Right lobe of liver (tissue), 6 donors: ENCODE measurements at regions not wholly inside any gene's neighbourhood (a gene's known extent, or its start where the extent isn't known, plus 50 kb on each side); places are given as distances from the start of the nearest gene placed in this dataset.

Experiments used
- ATAC-seq, 4 donors: fragments of 200-7000 bp; cut with Tn5 transposase; one replicate each; pipeline ENCODE4 v1.9.1; 2020; ENCODE audit warnings: mild to moderate bottlenecking in 4 of 4, moderate library complexity in 4 of 4
- DNase-seq, 3 donors: peaks; one replicate each; pipeline ENCODE4 v3.0.0-alpha.2; 2020
- H3K27ac ChIP-seq, 3 donors: fragments of 200-600 bp; one replicate each; pipeline ENCODE4 v1.8.0; 2022
- H3K27me3 ChIP-seq, 2 donors: fragments of 200-600 bp; one replicate each; pipeline ENCODE4 v1.8.0; 2022
- H3K36me3 ChIP-seq, 4 donors: fragments of 200-600 bp; sonication (generic) in 1 of 4; one replicate each; pipeline versions ENCODE4 v1.5.1 to v1.8.0; 2017 to 2022; ENCODE audit warnings: control low read depth in 1 of 4
- H3K4me1 ChIP-seq, 4 donors: fragments of 200-600 bp; sonication (generic) in 1 of 4; one replicate each; pipeline versions ENCODE4 v1.5.1 to v1.8.0; 2017 to 2022; ENCODE audit warnings: control low read depth in 1 of 4
- H3K4me3 ChIP-seq, 3 donors: fragments of 200-600 bp; one replicate each; pipeline ENCODE4 v1.8.0; 2022
- H3K9me3 ChIP-seq, 4 donors: fragments of 200-600 bp; sonication (generic) in 1 of 4; one replicate each; pipeline versions ENCODE4 v1.5.1 to v1.8.0; 2017 to 2022; ENCODE audit warnings: control low read depth in 1 of 4
- POLR2A ChIP-seq: fragments of 450-650 bp; IDR thresholded peaks from one replicate; pipeline ENCODE4 v1.6.1; 2017; ENCODE audit warnings: antibody characterized with exemption, mild to moderate bottlenecking
- WGBS: methylation state at CpG from one replicate; pipeline ENCODE4 v1.1.6; 2018; ENCODE audit warnings: low coverage, low lambda C conversion rate; ENCODE audit not compliant: insufficient coverage; ENCODE audit errors: missing lambda C conversion rate; 5-methylcytosine and 5-hydroxymethylcytosine counted together
- intact Hi-C, 2 donors: fragments of 100-400 bp; cut with DNase I; formaldehyde crosslinking; loops; one replicate each; pipeline versions ENCODE4 v1.11.2 to v1.14.1; 2022
- TF ChIP-seq, protein P1 (sequence below), 4 donors: fragments of 200-600 bp in 3 of 4; fragments of 450-650 bp in 1 of 4; IDR thresholded peaks; one replicate each; pipeline versions ENCODE4 v1.5.1 to v1.8.0; 2016 to 2022; ENCODE audit warnings: antibody characterized with exemption in 4 of 4, mild to moderate bottlenecking in 2 of 4
- donor health status: DM: no; HTN: yes; CAD: no.
- donor health status: DM: no; HTN: no; CAD: no.
- donor health status: DM: no; HTN: no; CAD: no.
- donor health status: DM: no; HTN: yes; CAD: no.
- donor health status: DM: no; HTN: yes; CAD: no.

GRCh38 chr18:73787316-73787715 is 360.3 kb downstream of the FBXO15 start:
- no peak for DNase-seq
- intact Hi-C loops: no loop called here

DNA sequence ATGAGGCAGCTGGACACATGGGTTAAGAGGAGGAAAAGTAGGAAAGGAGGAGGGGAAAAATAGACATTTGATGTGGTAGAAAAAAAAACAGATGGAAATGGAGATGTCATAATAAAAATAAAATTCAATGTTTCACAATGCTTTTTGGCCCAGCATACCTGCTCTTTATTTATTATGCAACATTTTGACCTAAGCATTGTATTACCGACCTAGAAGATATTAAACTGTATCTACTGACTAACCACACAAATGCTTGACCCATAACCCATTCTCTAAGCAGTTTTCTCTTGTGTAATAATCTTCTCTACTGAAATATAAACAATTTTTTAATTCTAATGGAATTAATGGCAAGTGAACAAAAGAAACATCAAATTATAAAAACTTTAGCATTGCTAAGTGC is 362.3 kb downstream of the FBXO15 start:
- TF ChIP-seq, protein P1, sequence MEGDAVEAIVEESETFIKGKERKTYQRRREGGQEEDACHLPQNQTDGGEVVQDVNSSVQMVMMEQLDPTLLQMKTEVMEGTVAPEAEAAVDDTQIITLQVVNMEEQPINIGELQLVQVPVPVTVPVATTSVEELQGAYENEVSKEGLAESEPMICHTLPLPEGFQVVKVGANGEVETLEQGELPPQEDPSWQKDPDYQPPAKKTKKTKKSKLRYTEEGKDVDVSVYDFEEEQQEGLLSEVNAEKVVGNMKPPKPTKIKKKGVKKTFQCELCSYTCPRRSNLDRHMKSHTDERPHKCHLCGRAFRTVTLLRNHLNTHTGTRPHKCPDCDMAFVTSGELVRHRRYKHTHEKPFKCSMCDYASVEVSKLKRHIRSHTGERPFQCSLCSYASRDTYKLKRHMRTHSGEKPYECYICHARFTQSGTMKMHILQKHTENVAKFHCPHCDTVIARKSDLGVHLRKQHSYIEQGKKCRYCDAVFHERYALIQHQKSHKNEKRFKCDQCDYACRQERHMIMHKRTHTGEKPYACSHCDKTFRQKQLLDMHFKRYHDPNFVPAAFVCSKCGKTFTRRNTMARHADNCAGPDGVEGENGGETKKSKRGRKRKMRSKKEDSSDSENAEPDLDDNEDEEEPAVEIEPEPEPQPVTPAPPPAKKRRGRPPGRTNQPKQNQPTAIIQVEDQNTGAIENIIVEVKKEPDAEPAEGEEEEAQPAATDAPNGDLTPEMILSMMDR (IDR thresholded peaks at IDR 0.05): no peak
- no peak for TF ChIP-seq POLR2A
- Histone ChIP-seq H3K27ac (no peak overlapping the region), H3K27me3 (no peaks in the 10 kb centered on the region), H3K36me3 (no peaks in the 10 kb centered on the region), H3K4me3 (no peak overlapping the region), H3K9me3 (no peaks in the 10 kb centered on the region), H3K4me1 (no peaks in the 10 kb centered on the region)
- DNase-seq: no peak
- intact Hi-C loops: no loop called here
- WGBS: 38% methylated on average over 1 of the region's 1 CpG
- no peak for ATAC-seq

More at GRCh38 chr18:73787316-73787715, 360.3 kb downstream of the FBXO15 start:
- Histone ChIP-seq H3K27me3 (no peaks in the 10 kb centered on the region), H3K4me3 (no peak overlapping the region), H3K4me1 (no peaks in the 10 kb centered on the region), H3K9me3 (no peaks in the 10 kb centered on the region), H3K27ac (no peak overlapping the region), H3K36me3 (no peaks in the 10 kb centered on the region)
- no peak for TF ChIP-seq POLR2A
- TF ChIP-seq, protein P1 (IDR thresholded peaks at IDR 0.05): no peak
- no peak for ATAC-seq
- WGBS: 50% methylated on average over 5 of the region's 5 CpGs

- DNase-seq: no peak
- 66% methylated on average over 8 of the region's 8 CpGs for WGBS
- intact Hi-C loops: no loop called here
These were observed 362.8 kb downstream of the FBXO15 start for GRCh38 chr18:73784853-73785252.

GRCh38 chr18:73782405-73782804 is 365.2 kb downstream of the FBXO15 start:
- H3K9me3 ChIP-seq: no peaks in the 10 kb centered on the region
- H3K4me1 ChIP-seq: no peaks in the 10 kb centered on the region
- TF ChIP-seq, protein P1 (IDR thresholded peaks at IDR 0.05): no peak
- TF ChIP-seq POLR2A: no peak
- no peaks in the 10 kb centered on the region for H3K27me3 ChIP-seq
- WGBS: 34% methylated on average over 5 of the region's 6 CpGs
- H3K27ac ChIP-seq: no peak overlapping the region
- intact Hi-C loops: no loop called here
- no peak for ATAC-seq
- no peak for DNase-seq
- H3K4me3 ChIP-seq: no peak overlapping the region
- no peaks in the 10 kb centered on the region for H3K36me3 ChIP-seq

More at GRCh38 chr18:73784853-73785252, 362.8 kb downstream of the FBXO15 start:
- Histone ChIP-seq H3K36me3 (no peaks in the 10 kb centered on the region), H3K4me3 (no peak overlapping the region), H3K27ac (no peak overlapping the region), H3K4me1 (no peaks in the 10 kb centered on the region), H3K27me3 (no peaks in the 10 kb centered on the region), H3K9me3 (no peaks in the 10 kb centered on the region)
- TF ChIP-seq, protein P1 (IDR thresholded peaks at IDR 0.05): no peak
- no peak for TF ChIP-seq POLR2A
- ATAC-seq: no peak

GRCh38 chr18:73780218-73780617 is 367.4 kb downstream of the FBXO15 start:
- Histone ChIP-seq H3K9me3 (no peaks in the 10 kb centered on the region), H3K4me1 (no peaks in the 10 kb centered on the region), H3K4me3 (no peak overlapping the region), H3K27me3 (no peaks in the 10 kb centered on the region), H3K36me3 (no peaks in the 10 kb centered on the region), H3K27ac (no peak overlapping the region)
- TF ChIP-seq, protein P1 (IDR thresholded peaks at IDR 0.05): no peak
- TF ChIP-seq POLR2A: no peak
- WGBS: 71% methylated on average over 7 of the region's 7 CpGs
- ATAC-seq: no peak
- intact Hi-C loops: no loop called here
- no peak for DNase-seq
